BE2C (cell line): ENCODE measurements at regions not wholly inside any gene's neighbourhood (a gene's known extent, or its start where the extent isn't known, plus 50 kb on each side); places are given as distances from the start of the nearest gene placed in this dataset.

Experiments
- DNase-seq: peaks from one replicate; pipeline ENCODE4 v3.0.0-alpha.2; 2020
- H3K27me3 ChIP-seq: fragments of 250-450 bp; sonication (Bioruptor Pico); 2 replicates; pipeline ENCODE4 v1.5.1; 2020; ENCODE audit warnings: mild to moderate bottlenecking
- H3K36me3 ChIP-seq: fragments of 250-450 bp; sonication (Bioruptor Pico); 2 replicates; pipeline ENCODE4 v1.5.1; 2020; ENCODE audit warnings: mild to moderate bottlenecking
- H3K4me1 ChIP-seq: fragments of 250-450 bp; sonication (Bioruptor Pico); 2 replicates; pipeline ENCODE4 v1.5.1; 2020
- H3K4me3 ChIP-seq: 2 replicates; pipeline ENCODE4 v1.5.1; 2011; ENCODE audit warnings: low read depth, low read length
- H3K9me3 ChIP-seq: fragments of 250-450 bp; sonication (Bioruptor Pico); 2 replicates; pipeline ENCODE4 v1.5.1; 2020
- CTCF ChIP-seq: IDR thresholded peaks from 2 replicates; pipeline ENCODE4 v1.5.1; 2012; ENCODE audit warnings: mild to moderate bottlenecking, low read depth, low read length

GRCh38 chr2:187862715-187863114, 308.5 kb upstream of the TFPI start:
- peaks cover 5% of the 10 kb centered on the region for H3K4me1 ChIP-seq

GRCh38 chr2:187865025-187865424, 310.8 kb upstream of the TFPI start:
- Histone ChIP-seq H3K4me3 (no peak overlapping the region), H3K36me3 (no peaks in the 10 kb centered on the region), H3K9me3 (no peaks in the 10 kb centered on the region), H3K27me3 (no peaks in the 10 kb centered on the region), H3K4me1 (no peaks in the 10 kb centered on the region)
- TF ChIP-seq CTCF, result no peak
- no peak for DNase-seq

More at GRCh38 chr2:187862715-187863114, 308.5 kb upstream of the TFPI start:
- DNase-seq, result no peak
- H3K36me3 ChIP-seq, result no peaks in the 10 kb centered on the region
- TF ChIP-seq CTCF, result no peak
- no peaks in the 10 kb centered on the region for H3K27me3 ChIP-seq
- no peak overlapping the region for H3K4me3 ChIP-seq
- no peaks in the 10 kb centered on the region for H3K9me3 ChIP-seq

- Histone ChIP-seq H3K9me3 (no peaks in the 10 kb centered on the region), H3K27me3 (no peaks in the 10 kb centered on the region), H3K36me3 (no peaks in the 10 kb centered on the region), H3K4me3 (no peak overlapping the region), H3K4me1 (no peaks in the 10 kb centered on the region)
- no peak for DNase-seq
- TF ChIP-seq CTCF, result no peak
These were observed 312.9 kb upstream of the TFPI start for GRCh38 chr2:187867165-187867564.

- Histone ChIP-seq H3K4me3 (no peak overlapping the region), H3K36me3 (no peaks in the 10 kb centered on the region), H3K9me3 (no peaks in the 10 kb centered on the region), H3K27me3 (no peaks in the 10 kb centered on the region), H3K4me1 (no peaks in the 10 kb centered on the region)
- DNase-seq, result no peak
- TF ChIP-seq CTCF, result no peak
These were observed 315.0 kb upstream of the TFPI start for GRCh38 chr2:187869195-187869594.

GRCh38 chr2:187871506-187871905, 317.3 kb upstream of the TFPI start:
- Histone ChIP-seq H3K4me1 (no peaks in the 10 kb centered on the region), H3K36me3 (no peaks in the 10 kb centered on the region), H3K27me3 (no peaks in the 10 kb centered on the region), H3K4me3 (no peak overlapping the region), H3K9me3 (no peaks in the 10 kb centered on the region)
- no peak for DNase-seq
- TF ChIP-seq CTCF, result no peak

- Histone ChIP-seq H3K27me3 (no peaks in the 10 kb centered on the region), H3K36me3 (no peaks in the 10 kb centered on the region), H3K4me1 (no peaks in the 10 kb centered on the region), H3K9me3 (no peaks in the 10 kb centered on the region), H3K4me3 (no peak overlapping the region)
- no peak for DNase-seq
- TF ChIP-seq CTCF, result no peak
These were observed 318.9 kb upstream of the TFPI start for GRCh38 chr2:187873132-187873531.
